BE2C (cell line): ENCODE measurements at regions not wholly inside any gene's neighbourhood (a gene's known extent, or its start where the extent isn't known, plus 50 kb on each side); places are given as distances from the start of the nearest gene placed in this dataset.
"Not testable (repeated sequence)": the region's sequence is repeated elsewhere in the genome, so short reads cannot be mapped to it uniquely, and the experiment has no call there.

Experiments
- DNase-seq: peaks from one replicate; pipeline ENCODE4 v3.0.0-alpha.2; 2020
- H3K27me3 ChIP-seq: fragments of 250-450 bp; sonication (Bioruptor Pico); 2 replicates; pipeline ENCODE4 v1.5.1; 2020; ENCODE audit warnings: mild to moderate bottlenecking
- H3K36me3 ChIP-seq: fragments of 250-450 bp; sonication (Bioruptor Pico); 2 replicates; pipeline ENCODE4 v1.5.1; 2020; ENCODE audit warnings: mild to moderate bottlenecking
- H3K4me1 ChIP-seq: fragments of 250-450 bp; sonication (Bioruptor Pico); 2 replicates; pipeline ENCODE4 v1.5.1; 2020
- H3K4me3 ChIP-seq: 2 replicates; pipeline ENCODE4 v1.5.1; 2011; ENCODE audit warnings: low read depth, low read length
- H3K9me3 ChIP-seq: fragments of 250-450 bp; sonication (Bioruptor Pico); 2 replicates; pipeline ENCODE4 v1.5.1; 2020
- CTCF ChIP-seq: IDR thresholded peaks from 2 replicates; pipeline ENCODE4 v1.5.1; 2012; ENCODE audit warnings: mild to moderate bottlenecking, low read depth, low read length

GRCh38 chr9:81313877-81314276, 375.5 kb downstream of the TLE1 start:
- H3K4me1 ChIP-seq, result peaks cover 3% of the 10 kb centered on the region
- DNase-seq, result no peak
- no peaks in the 10 kb centered on the region for H3K36me3 ChIP-seq
- H3K9me3 ChIP-seq, result no peaks in the 10 kb centered on the region
- no peak overlapping the region for H3K4me3 ChIP-seq
- TF ChIP-seq CTCF, result no peak
- no peaks in the 10 kb centered on the region for H3K27me3 ChIP-seq

DNA sequence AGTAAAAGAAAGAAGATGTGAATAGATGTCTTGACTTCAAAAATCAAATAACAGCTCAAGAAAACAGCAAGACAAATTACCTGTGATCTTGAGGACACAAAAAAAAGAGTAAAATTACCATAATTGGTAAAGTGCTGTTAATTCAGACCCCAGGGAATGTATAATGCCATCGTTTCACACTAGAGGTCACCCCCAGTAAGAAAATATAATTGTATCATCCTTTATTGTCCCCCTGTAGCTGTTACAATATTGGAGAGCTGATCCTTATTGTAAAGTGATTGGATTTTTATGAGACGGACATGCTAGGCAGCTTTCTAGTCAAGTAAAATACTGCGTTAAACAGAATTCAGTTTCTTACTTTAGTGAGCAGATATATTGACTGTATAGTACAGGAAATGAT, 377.0 kb downstream of the TLE1 start:
- no peaks in the 10 kb centered on the region for H3K4me1 ChIP-seq
- no peaks in the 10 kb centered on the region for H3K9me3 ChIP-seq
- no peaks in the 10 kb centered on the region for H3K27me3 ChIP-seq
- no peak for TF ChIP-seq CTCF
- H3K4me3 ChIP-seq, result no peak overlapping the region
- H3K36me3 ChIP-seq, result no peaks in the 10 kb centered on the region
- no peak for DNase-seq

- Histone ChIP-seq H3K9me3 (no peaks in the 10 kb centered on the region), H3K4me1 (no peaks in the 10 kb centered on the region), H3K27me3 (no peaks in the 10 kb centered on the region), H3K36me3 (no peaks in the 10 kb centered on the region), H3K4me3 (no peak overlapping the region)
- DNase-seq, result no peak
- no peak for TF ChIP-seq CTCF
These were observed 380.9 kb downstream of the TLE1 start for GRCh38 chr9:81308404-81308803.

GRCh38 chr9:81307791-81308190, 381.6 kb downstream of the TLE1 start:
- not testable (repeated sequence) for H3K4me1 ChIP-seq, DNase-seq, H3K4me3 ChIP-seq, H3K36me3 ChIP-seq, H3K9me3 ChIP-seq, H3K27me3 ChIP-seq

DNA sequence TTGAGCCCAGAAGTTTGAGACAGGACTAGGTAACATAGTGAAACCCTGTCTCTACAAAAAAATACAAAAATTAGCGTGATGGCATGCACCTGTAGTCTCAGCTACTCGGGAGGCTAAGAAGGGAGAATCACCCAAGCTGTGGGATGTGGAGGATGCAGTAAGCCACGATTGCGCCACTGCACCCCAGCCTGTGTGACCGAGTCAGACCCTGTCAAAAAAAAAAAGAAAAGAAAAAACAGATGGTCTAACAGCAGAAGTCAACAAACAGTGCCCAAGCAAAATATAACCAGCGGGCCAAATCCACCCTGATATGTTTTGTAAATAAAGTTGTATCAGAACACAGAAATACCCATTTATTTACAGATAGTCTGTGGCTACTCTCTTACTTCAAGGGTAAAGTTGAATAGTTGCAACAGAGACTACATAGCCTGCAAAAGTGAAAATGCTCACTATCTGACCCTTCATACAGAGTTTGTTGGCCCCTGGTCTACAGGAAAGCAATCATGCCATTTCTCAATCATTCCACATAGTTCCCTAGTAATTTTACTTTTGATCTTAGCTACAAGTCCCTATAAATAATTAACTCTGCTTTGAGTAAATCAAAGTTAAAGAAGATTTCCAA, 383.7 kb downstream of the TLE1 start:
- no peaks in the 10 kb centered on the region for H3K36me3 ChIP-seq
- no peak overlapping the region for H3K4me3 ChIP-seq
- no peak for DNase-seq
- H3K9me3 ChIP-seq, result no peaks in the 10 kb centered on the region
- no peak for TF ChIP-seq CTCF
- H3K4me1 ChIP-seq, result no peaks in the 10 kb centered on the region
- H3K27me3 ChIP-seq, result no peaks in the 10 kb centered on the region

GRCh38 chr9:81303658-81304057, 385.7 kb downstream of the TLE1 start:
- TF ChIP-seq CTCF, result no peak
- H3K4me1 ChIP-seq, result no peaks in the 10 kb centered on the region
- H3K27me3 ChIP-seq, result no peaks in the 10 kb centered on the region
- no peak overlapping the region for H3K4me3 ChIP-seq
- no peaks in the 10 kb centered on the region for H3K9me3 ChIP-seq
- H3K36me3 ChIP-seq, result no peaks in the 10 kb centered on the region
- DNase-seq, result no peak

DNA sequence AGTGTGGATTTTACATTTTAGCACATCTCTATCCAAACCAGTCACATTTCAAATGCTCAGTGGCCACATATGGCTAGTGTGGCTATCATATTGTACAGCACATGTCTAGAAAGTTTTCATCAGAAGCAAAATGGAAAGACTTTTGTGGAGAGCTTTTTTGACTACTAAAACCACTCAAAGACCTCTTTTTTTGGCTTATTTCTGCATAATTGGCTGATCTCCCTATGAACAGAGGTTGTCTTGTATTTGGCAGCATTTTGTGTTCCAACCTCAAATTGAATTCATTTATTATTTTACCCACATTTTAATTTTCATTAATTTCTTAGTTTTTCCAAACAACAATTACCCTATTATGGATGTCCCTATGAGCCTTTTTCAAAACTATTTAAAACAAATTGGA, 395.7 kb downstream of the TLE1 start:
- Histone ChIP-seq H3K4me3 (no peak overlapping the region), H3K4me1 (0 out of 2 replicates have a peak, but pooled peaks cover 4% of the 10 kb centered on the region), H3K36me3 (no peaks in the 10 kb centered on the region), H3K27me3 (no peaks in the 10 kb centered on the region), H3K9me3 (no peaks in the 10 kb centered on the region)
- no peak for TF ChIP-seq CTCF
- no peak for DNase-seq
